B cell (primary cell): ENCODE measurements at regions not wholly inside any gene's neighbourhood (a gene's known extent, or its start where the extent isn't known, plus 50 kb on each side); places are given as distances from the start of the nearest gene placed in this dataset.

Source experiments
- ATAC-seq: fragments of 200-7000 bp; cut with Tn5 transposase; one replicate; pipeline ENCODE4 v1.10.0; 2021; ENCODE audit warnings: low read depth, mild to moderate bottlenecking, moderate number of reproducible peaks, moderate library complexity
- CTCF ChIA-PET: fragments of 350-600 bp; sonication (Branson Sonifier 250); formaldehyde crosslinking; loops from one replicate; lab custom pipeline; 2021; ENCODE audit warnings: antibody characterized with exemption, inconsistent platforms; lab: Charles Lee
- POLR2A ChIA-PET: fragments of 350-600 bp; sonication (Branson Sonifier 250); formaldehyde crosslinking; loops from one replicate; lab custom pipeline; 2021; ENCODE audit warnings: antibody characterized with exemption; lab: Charles Lee
- DNase-seq: peaks from one replicate; pipeline ENCODE4 v3.0.0; 2013
- H2AFZ ChIP-seq: 2 replicates; pipeline ENCODE4 v1.6.1; 2012; ENCODE audit warnings: mild to moderate bottlenecking, low read depth, low read length; ENCODE audit not compliant: insufficient read depth, poor library complexity, severe bottlenecking
- H3K27ac ChIP-seq, 2 donors: 1 replicate in 1 of 2; 2 replicates in 1 of 2; pipeline ENCODE4 v1.5.1; 2012 to 2013; ENCODE audit warnings: low read length in 2 of 2, mild to moderate bottlenecking in 2 of 2, moderate library complexity in 1 of 2
- H3K27me3 ChIP-seq, 4 experiments: fragments of 200-600 bp in 1 of 4; sonication (generic) in 1 of 4; replicated peaks in 1 of 4; 1 replicate in 2 of 4; 2 replicates in 2 of 4; pipeline versions ENCODE4 v1.6.1 to v1.7.0; 2013 to 2016; ENCODE audit warnings: low read length in 3 of 4, mild to moderate bottlenecking in 2 of 4, mixed read lengths in 1 of 4, moderate library complexity in 1 of 4; ENCODE audit not compliant: insufficient read depth in 4 of 4, control insufficient read depth in 3 of 4; ENCODE audit errors: control extremely low read depth in 1 of 4
- H3K36me3 ChIP-seq, 2 experiments: replicated peaks in 1 of 2; 1 replicate in 1 of 2; 2 replicates in 1 of 2; pipeline versions ENCODE4 v1.6.1 to v1.7.1; 2013; ENCODE audit warnings: low read length in 1 of 2; ENCODE audit not compliant: insufficient read depth in 2 of 2, control insufficient read depth in 1 of 2; ENCODE audit errors: control extremely low read depth in 1 of 2, extremely low read depth in 1 of 2
- H3K4me1 ChIP-seq, 2 donors: fragments of 200-600 bp in 1 of 2; sonication (generic) in 1 of 2; 1 replicate in 1 of 2; 2 replicates in 1 of 2; pipeline versions ENCODE4 v1.5.1 to v1.6.1; 2013 to 2017; ENCODE audit warnings: low read length in 2 of 2; ENCODE audit not compliant: control insufficient read depth in 2 of 2, insufficient read depth in 2 of 2
- H3K4me2 ChIP-seq: replicated peaks from 2 replicates; pipeline ENCODE3; 2012; ENCODE audit warnings: mild to moderate bottlenecking, low read depth, low read length; ENCODE audit not compliant: poor library complexity, severe bottlenecking
- H3K4me3 ChIP-seq, 5 experiments: fragments of 200-600 bp in 1 of 5; sonication (generic) in 1 of 5; 1 replicate in 3 of 5; 2 replicates in 2 of 5; pipeline versions ENCODE4 v1.5.1 to v1.7.0; 2011 to 2016; ENCODE audit warnings: low read length in 4 of 5, mild to moderate bottlenecking in 4 of 5, low read depth in 2 of 5, control low read depth in 1 of 5, moderate library complexity in 1 of 5; ENCODE audit not compliant: insufficient read depth in 1 of 5; ENCODE audit errors: control extremely low read depth in 1 of 5, extremely low read depth in 1 of 5
- H3K79me2 ChIP-seq: fragments of 200-600 bp; sonication (generic); one replicate; pipeline ENCODE4 v1.6.0; 2016; ENCODE audit warnings: low read length; ENCODE audit not compliant: control insufficient read depth, insufficient read depth
- H3K9ac ChIP-seq: fragments of 200-600 bp; sonication (generic); 2 replicates; pipeline ENCODE4 v1.6.1; 2017; ENCODE audit warnings: mild to moderate bottlenecking, low read length, moderate library complexity
- H3K9me3 ChIP-seq, 3 donors: one replicate each; pipeline versions ENCODE4 v1.6.1 to v1.7.1; 2013; ENCODE audit warnings: low read length in 2 of 3; ENCODE audit not compliant: control insufficient read depth in 2 of 3, insufficient read depth in 1 of 3; ENCODE audit errors: control extremely low read depth in 1 of 3
- H4K20me1 ChIP-seq: 2 replicates; pipeline ENCODE4 v1.6.0; 2012; ENCODE audit warnings: mild to moderate bottlenecking, low read length; ENCODE audit not compliant: insufficient read depth, control insufficient read depth, poor library complexity, severe bottlenecking
- H3K27ac Mint-ChIP-seq: one replicate; pipeline ENCODE4 v1.8.0; 2021; ENCODE audit warnings: mixed read lengths
- H3K27me3 Mint-ChIP-seq: one replicate; pipeline ENCODE4 v1.8.0; 2021; ENCODE audit warnings: mixed read lengths
- H3K4me1 Mint-ChIP-seq: one replicate; pipeline ENCODE4 v1.8.0; 2021; ENCODE audit warnings: mixed read lengths
- H3K4me3 Mint-ChIP-seq: one replicate; pipeline ENCODE4 v1.8.0; 2021; ENCODE audit warnings: mixed read lengths
- H3K9me3 Mint-ChIP-seq: one replicate; pipeline ENCODE4 v1.8.0; 2022; ENCODE audit warnings: mixed read lengths; ENCODE audit not compliant: insufficient read depth
- CTCF ChIP-seq: fragments of 200-600 bp; IDR thresholded peaks from one replicate; pipeline ENCODE4 v1.8.0; 2022; ENCODE audit warnings: antibody characterized with exemption, mild to moderate bottlenecking
- EZH2 ChIP-seq: IDR thresholded peaks from 2 replicates; pipeline ENCODE4 v1.6.1; 2012; ENCODE audit warnings: borderline replicate concordance, low read depth, mild to moderate bottlenecking, moderate library complexity, low read length; ENCODE audit not compliant: insufficient read depth, poor library complexity, severe bottlenecking
- WGBS: methylation state at CpG from one replicate; pipeline ENCODE4 v1.1.5; 2013; ENCODE audit warnings: missing lambda C conversion rate; ENCODE audit not compliant: insufficient coverage; 5-methylcytosine and 5-hydroxymethylcytosine counted together
- intact Hi-C: fragments of 100-400 bp; cut with micrococcal nuclease; formaldehyde crosslinking; loops from one replicate; pipeline ENCODE4 v1.10.0; 2022

- H3K79me2 ChIP-seq = no peaks in the 10 kb centered on the region
- H3K4me1 ChIP-seq = peaks cover 0 to under 1% of the 10 kb centered on the region in 2 donors
- no peak overlapping the region for H3K4me2 ChIP-seq
- H3K27me3 Mint-ChIP-seq = peaks cover 44% of the 10 kb centered on the region
- intact Hi-C loops = no loop called here
- no peak overlapping the region for H2AFZ ChIP-seq
- no peaks in the 10 kb centered on the region for H3K9me3 ChIP-seq
- ATAC-seq = no peak
- H4K20me1 ChIP-seq = no peaks in the 10 kb centered on the region
- no peak for DNase-seq
- no peaks in the 10 kb centered on the region for H3K36me3 ChIP-seq
- peaks cover 0 to 8% (median under 1%) of the 10 kb centered on the region in 4 experiments for H3K27me3 ChIP-seq
- ChIA-PET CTCF (interaction anchor here (0.6 kb wide), 1 partner anchor 19 kb away, joined by 3 read pairs; no protein-coding TSS in a partner anchor), POLR2A (no interaction called here)
- no peak overlapping the region for H3K4me3 Mint-ChIP-seq
- H3K4me1 Mint-ChIP-seq = no peaks in the 10 kb centered on the region
- no peaks in the 10 kb centered on the region for H3K9me3 Mint-ChIP-seq
- no peak overlapping the region for H3K4me3 ChIP-seq
- no peak overlapping the region for H3K27ac ChIP-seq
- TF ChIP-seq EZH2 = no peak
- TF ChIP-seq CTCF = no peak
- WGBS = 77% methylated on average over 5 of the region's 7 CpGs
- no peak overlapping the region for H3K9ac ChIP-seq
- H3K27ac Mint-ChIP-seq = no peak overlapping the region
Observed at GRCh38 chr1:224045556-224045955, 68.4 kb upstream of the FBXO28 start.

- H4K20me1 ChIP-seq = no peaks in the 10 kb centered on the region
- no peaks in the 10 kb centered on the region for H3K79me2 ChIP-seq
- no peak for ATAC-seq
- no peak overlapping the region for H2AFZ ChIP-seq
- H3K4me2 ChIP-seq = no peak overlapping the region
- H3K27me3 ChIP-seq = peaks cover 0 to 8% (median 0%) of the 10 kb centered on the region in 4 experiments
- H3K9me3 ChIP-seq = no peaks in the 10 kb centered on the region
- H3K4me3 ChIP-seq = no peak overlapping the region
- CTCF ChIA-PET = no interaction called here
- intact Hi-C loops = no loop called here
- POLR2A ChIA-PET = no interaction called here
- no peak overlapping the region for H3K4me3 Mint-ChIP-seq
- H3K4me1 Mint-ChIP-seq = peaks cover 3% of the 10 kb centered on the region
- no peak for TF ChIP-seq EZH2
- no peak for TF ChIP-seq CTCF
- H3K9ac ChIP-seq = no peak overlapping the region
- H3K9me3 Mint-ChIP-seq = no peaks in the 10 kb centered on the region
- DNase-seq = no peak
- peaks cover 39% of the 10 kb centered on the region for H3K27me3 Mint-ChIP-seq
- no peaks in the 10 kb centered on the region for H3K4me1 ChIP-seq
- no peaks in the 10 kb centered on the region for H3K36me3 ChIP-seq
- H3K27ac ChIP-seq = no peak overlapping the region
- 100% methylated on average over 1 of the region's 4 CpGs for WGBS
- no peak overlapping the region for H3K27ac Mint-ChIP-seq
Observed at GRCh38 chr1:224044420-224044819, 69.5 kb upstream of the FBXO28 start.
